ENCODE measurements at regions not wholly inside any gene's neighbourhood (a gene's known extent, or its start where the extent isn't known, plus 50 kb on each side); places are given as distances from the start of the nearest gene placed in this dataset.
"Not testable (repeated sequence)": the region's sequence is repeated elsewhere in the genome, so short reads cannot be mapped to it uniquely, and the experiment has no call there.

DNA sequence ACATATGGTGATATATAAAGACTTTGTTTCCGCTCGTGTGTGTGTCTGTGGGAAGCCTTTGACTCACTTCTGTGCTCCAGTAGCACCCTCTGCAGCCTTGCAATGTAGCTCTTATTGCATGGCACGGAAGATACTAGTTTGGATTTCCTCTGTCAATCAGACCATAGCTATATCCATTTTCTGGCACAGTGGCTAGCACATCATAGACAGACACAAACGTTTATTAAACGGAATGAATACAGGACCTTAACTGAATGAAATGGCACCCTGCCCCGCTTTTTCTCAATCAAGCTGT, 124.0 kb upstream of the PTPN20 start:
- H3K27me3 ChIP-seq (ENCODE audit: control insufficient read depth in 1 of 2, insufficient read depth in 2 of 2, low read length in 2 of 2): no peaks in the 10 kb centered on the region
- peak overlapping the region in 1 of 2 donors; percentile 81 for H3K4me3 ChIP-seq (ENCODE audit: low read depth in 1 of 2, low read length in 2 of 2)
- no peaks in the 10 kb centered on the region for H3K36me3 ChIP-seq (ENCODE audit: control insufficient read depth in 2 of 2, insufficient read depth in 2 of 2, low read length in 1 of 2)
- no peaks in the 10 kb centered on the region for H3K9me3 ChIP-seq (ENCODE audit: control insufficient read depth in 2 of 2, insufficient read depth in 1 of 2, low read depth in 1 of 2, low read length in 1 of 2)
- WGBS, 2 donors: 7% methylated on average over 6 of the region's 6 CpGs
- no peaks in the 10 kb centered on the region for H3K4me1 ChIP-seq (ENCODE audit: control insufficient read depth in 2 of 2, insufficient read depth in 2 of 2, low read length in 1 of 2)
- H3K27ac ChIP-seq (ENCODE audit: low read depth in 2 of 2, low read length in 1 of 2): peak overlapping the region in 1 of 2 donors; percentile 90

DNA sequence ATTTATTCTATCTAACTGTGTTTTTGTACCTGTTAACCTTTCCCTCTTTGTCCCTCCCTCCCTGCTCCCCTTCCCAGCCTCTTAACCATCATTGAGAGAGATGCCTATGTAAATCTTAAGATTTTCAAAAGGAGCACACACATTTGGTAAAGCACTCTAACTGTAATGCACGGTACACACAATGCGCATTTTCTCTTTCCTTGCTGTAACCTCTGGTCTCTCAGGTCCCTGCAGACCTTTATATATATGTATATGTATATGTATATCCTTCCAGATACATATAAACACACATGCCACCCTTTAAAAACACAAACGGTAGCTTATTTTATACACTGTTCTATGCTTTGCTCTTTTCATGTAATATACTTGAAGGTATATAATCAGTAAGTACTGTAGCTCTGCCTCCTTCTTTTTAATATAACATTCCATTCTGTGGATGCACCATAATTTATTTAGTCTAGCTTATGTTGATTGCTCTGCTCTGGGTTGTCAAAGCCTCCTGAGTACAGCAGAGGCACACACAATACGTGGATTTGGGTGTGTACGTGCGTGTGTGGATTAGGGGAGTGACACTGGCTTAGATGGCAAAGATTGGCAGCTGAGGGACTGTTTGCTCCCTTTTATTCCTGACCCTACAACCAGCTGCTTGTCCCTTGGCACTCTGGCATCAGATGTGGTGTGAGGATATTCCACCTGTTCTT, 118.4 kb upstream of the PTPN20 start:
- not testable (repeated sequence) for H3K4me1 ChIP-seq (ENCODE audit: control insufficient read depth in 2 of 2, insufficient read depth in 2 of 2, low read length in 1 of 2); H3K9me3 ChIP-seq (ENCODE audit: control insufficient read depth in 2 of 2, insufficient read depth in 1 of 2, low read depth in 1 of 2, low read length in 1 of 2); H3K27ac ChIP-seq (ENCODE audit: low read depth in 2 of 2, low read length in 1 of 2); H3K4me3 ChIP-seq (ENCODE audit: low read depth in 1 of 2, low read length in 2 of 2); H3K36me3 ChIP-seq (ENCODE audit: control insufficient read depth in 2 of 2, insufficient read depth in 2 of 2, low read length in 1 of 2); H3K27me3 ChIP-seq (ENCODE audit: control insufficient read depth in 1 of 2, insufficient read depth in 2 of 2, low read length in 2 of 2)
- 76 to 87% methylated on average over 3 of the region's 6 CpGs for WGBS, 2 donors

DNA sequence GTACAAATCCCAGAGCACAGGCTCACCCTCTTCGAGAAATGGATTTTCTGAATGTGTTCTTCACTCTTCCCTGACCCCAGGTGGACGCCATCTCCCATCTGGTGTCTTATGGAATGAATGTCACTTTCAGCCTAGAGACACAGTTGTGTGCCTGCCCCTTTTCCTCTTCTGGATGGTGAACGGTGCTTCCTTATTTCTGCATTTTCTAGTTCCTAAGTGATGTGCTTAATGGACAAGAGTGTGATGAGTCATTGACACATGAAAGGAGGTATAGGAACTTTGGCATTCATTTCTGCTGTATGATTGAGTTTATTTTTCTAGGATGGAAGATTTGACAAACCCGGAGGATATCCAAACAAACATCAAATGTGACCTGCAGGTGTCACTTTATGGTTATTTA, 114.9 kb upstream of the PTPN20 start:
- not testable (repeated sequence) for H3K27ac ChIP-seq (ENCODE audit: low read depth in 2 of 2, low read length in 1 of 2); H3K9me3 ChIP-seq (ENCODE audit: control insufficient read depth in 2 of 2, insufficient read depth in 1 of 2, low read depth in 1 of 2, low read length in 1 of 2); H3K27me3 ChIP-seq (ENCODE audit: control insufficient read depth in 1 of 2, insufficient read depth in 2 of 2, low read length in 2 of 2); H3K4me3 ChIP-seq (ENCODE audit: low read depth in 1 of 2, low read length in 2 of 2); H3K36me3 ChIP-seq (ENCODE audit: control insufficient read depth in 2 of 2, insufficient read depth in 2 of 2, low read length in 1 of 2); H3K4me1 ChIP-seq (ENCODE audit: control insufficient read depth in 2 of 2, insufficient read depth in 2 of 2, low read length in 1 of 2)
- 78 to 89% methylated on average over 4 of the region's 4 CpGs for WGBS, 2 donors

DNA sequence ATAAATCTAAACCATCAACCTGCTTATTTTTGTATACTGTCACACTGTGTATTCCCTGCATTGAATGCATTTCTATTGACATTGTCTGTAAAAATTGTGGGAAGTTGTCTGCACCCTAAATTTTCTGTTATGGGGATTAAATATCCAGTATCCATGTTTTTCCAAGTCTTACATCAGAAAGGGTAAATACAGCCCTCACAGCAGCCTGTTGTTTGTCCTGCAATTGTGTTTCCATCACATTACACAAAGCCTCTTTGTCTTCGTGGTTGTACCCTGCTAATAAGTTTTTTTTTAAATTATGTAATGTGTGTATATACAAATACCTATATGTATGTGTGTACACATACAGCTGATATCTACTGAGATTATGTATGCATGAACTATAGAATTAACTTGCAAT, 109.2 kb upstream of the PTPN20 start:
- not testable (repeated sequence) for H3K27me3 ChIP-seq (ENCODE audit: control insufficient read depth in 1 of 2, insufficient read depth in 2 of 2, low read length in 2 of 2); H3K4me1 ChIP-seq (ENCODE audit: control insufficient read depth in 2 of 2, insufficient read depth in 2 of 2, low read length in 1 of 2); H3K27ac ChIP-seq (ENCODE audit: low read depth in 2 of 2, low read length in 1 of 2); H3K4me3 ChIP-seq (ENCODE audit: low read depth in 1 of 2, low read length in 2 of 2); H3K36me3 ChIP-seq (ENCODE audit: control insufficient read depth in 2 of 2, insufficient read depth in 2 of 2, low read length in 1 of 2); H3K9me3 ChIP-seq (ENCODE audit: control insufficient read depth in 2 of 2, insufficient read depth in 1 of 2, low read depth in 1 of 2, low read length in 1 of 2)
- WGBS, 2 donors: 85 to 90% methylated on average over 1 of the region's 1 CpG

DNA sequence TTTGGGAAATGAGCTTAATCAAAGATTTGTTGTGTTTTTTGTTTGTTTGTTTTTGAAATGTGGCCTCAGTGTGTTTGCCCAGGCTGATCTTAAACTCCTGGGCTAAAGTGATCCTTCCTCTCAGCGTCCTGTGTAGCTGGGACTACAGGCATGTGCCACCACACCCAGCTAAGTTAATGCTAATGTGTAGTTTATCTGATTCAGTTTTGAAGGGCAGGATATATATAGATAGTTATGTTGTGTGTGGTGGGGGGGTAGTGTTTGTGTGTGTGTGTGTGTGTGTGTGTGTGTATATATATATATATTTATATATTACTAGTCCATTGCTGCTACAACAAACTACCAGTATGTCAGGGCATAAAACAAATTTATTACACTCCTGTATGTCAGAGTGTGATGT, 108.1 kb upstream of the PTPN20 start:
- H3K4me1 ChIP-seq (ENCODE audit: control insufficient read depth in 2 of 2, insufficient read depth in 2 of 2, low read length in 1 of 2); H3K9me3 ChIP-seq (ENCODE audit: control insufficient read depth in 2 of 2, insufficient read depth in 1 of 2, low read depth in 1 of 2, low read length in 1 of 2); H3K27ac ChIP-seq (ENCODE audit: low read depth in 2 of 2, low read length in 1 of 2); H3K4me3 ChIP-seq (ENCODE audit: low read depth in 1 of 2, low read length in 2 of 2); H3K36me3 ChIP-seq (ENCODE audit: control insufficient read depth in 2 of 2, insufficient read depth in 2 of 2, low read length in 1 of 2); H3K27me3 ChIP-seq (ENCODE audit: control insufficient read depth in 1 of 2, insufficient read depth in 2 of 2, low read length in 2 of 2): not testable (repeated sequence)
- 67 to 98% methylated on average over 1 of the region's 1 CpG for WGBS, 2 donors

DNA sequence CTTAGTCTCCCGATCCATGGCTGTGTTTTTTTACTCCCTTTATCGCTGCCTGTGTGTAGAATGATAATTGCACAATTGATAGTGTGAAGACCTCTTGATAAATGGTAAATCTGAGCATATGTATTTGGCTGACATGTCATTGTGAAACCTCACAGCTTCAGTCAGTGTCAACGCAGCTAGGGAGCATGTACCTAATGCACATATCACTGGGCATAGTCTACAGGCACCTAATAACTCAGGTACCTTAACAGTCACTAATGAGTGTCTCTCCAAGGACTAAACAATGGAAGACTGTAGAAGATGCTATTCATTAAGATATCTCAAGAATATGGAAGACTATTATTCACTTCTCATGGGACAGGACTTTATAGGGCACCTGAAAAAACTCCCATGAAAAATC, 101.0 kb upstream of the PTPN20 start:
- not testable (repeated sequence) for H3K36me3 ChIP-seq (ENCODE audit: control insufficient read depth in 2 of 2, insufficient read depth in 2 of 2, low read length in 1 of 2); H3K4me1 ChIP-seq (ENCODE audit: control insufficient read depth in 2 of 2, insufficient read depth in 2 of 2, low read length in 1 of 2); H3K27me3 ChIP-seq (ENCODE audit: control insufficient read depth in 1 of 2, insufficient read depth in 2 of 2, low read length in 2 of 2); H3K4me3 ChIP-seq (ENCODE audit: low read depth in 1 of 2, low read length in 2 of 2); H3K27ac ChIP-seq (ENCODE audit: low read depth in 2 of 2, low read length in 1 of 2); H3K9me3 ChIP-seq (ENCODE audit: control insufficient read depth in 2 of 2, insufficient read depth in 1 of 2, low read depth in 1 of 2, low read length in 1 of 2)
- 90 to 98% methylated on average over 3 of the region's 3 CpGs for WGBS, 2 donors

DNA sequence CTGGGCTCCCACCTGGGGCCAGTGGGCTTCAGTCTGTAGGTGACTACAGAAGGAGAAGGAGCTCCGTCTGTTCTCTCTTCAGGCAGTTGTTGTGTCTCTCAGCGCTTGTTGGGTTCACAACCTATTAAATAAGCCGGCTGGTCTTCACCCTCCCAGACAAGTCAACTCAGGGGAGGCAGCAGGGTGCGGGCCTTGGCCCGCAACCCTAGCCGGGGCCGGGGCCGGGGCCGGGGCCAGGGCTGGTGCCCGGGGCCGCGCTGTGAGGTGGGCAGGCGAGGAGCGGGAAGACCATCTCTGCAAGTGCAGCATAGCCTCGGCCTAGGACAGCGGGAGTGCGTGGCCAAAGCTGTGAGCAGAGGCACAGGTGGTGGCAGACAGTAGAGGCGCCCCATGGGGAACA, 95.1 kb upstream of the PTPN20 start:
- 93 to 95% methylated on average over 13 to 14 of the region's 18 CpGs for WGBS, 2 donors
- H3K4me3 ChIP-seq (ENCODE audit: low read depth in 1 of 2, low read length in 2 of 2); H3K36me3 ChIP-seq (ENCODE audit: control insufficient read depth in 2 of 2, insufficient read depth in 2 of 2, low read length in 1 of 2); H3K27me3 ChIP-seq (ENCODE audit: control insufficient read depth in 1 of 2, insufficient read depth in 2 of 2, low read length in 2 of 2); H3K4me1 ChIP-seq (ENCODE audit: control insufficient read depth in 2 of 2, insufficient read depth in 2 of 2, low read length in 1 of 2); H3K27ac ChIP-seq (ENCODE audit: low read depth in 2 of 2, low read length in 1 of 2); H3K9me3 ChIP-seq (ENCODE audit: control insufficient read depth in 2 of 2, insufficient read depth in 1 of 2, low read depth in 1 of 2, low read length in 1 of 2): not testable (repeated sequence)

DNA sequence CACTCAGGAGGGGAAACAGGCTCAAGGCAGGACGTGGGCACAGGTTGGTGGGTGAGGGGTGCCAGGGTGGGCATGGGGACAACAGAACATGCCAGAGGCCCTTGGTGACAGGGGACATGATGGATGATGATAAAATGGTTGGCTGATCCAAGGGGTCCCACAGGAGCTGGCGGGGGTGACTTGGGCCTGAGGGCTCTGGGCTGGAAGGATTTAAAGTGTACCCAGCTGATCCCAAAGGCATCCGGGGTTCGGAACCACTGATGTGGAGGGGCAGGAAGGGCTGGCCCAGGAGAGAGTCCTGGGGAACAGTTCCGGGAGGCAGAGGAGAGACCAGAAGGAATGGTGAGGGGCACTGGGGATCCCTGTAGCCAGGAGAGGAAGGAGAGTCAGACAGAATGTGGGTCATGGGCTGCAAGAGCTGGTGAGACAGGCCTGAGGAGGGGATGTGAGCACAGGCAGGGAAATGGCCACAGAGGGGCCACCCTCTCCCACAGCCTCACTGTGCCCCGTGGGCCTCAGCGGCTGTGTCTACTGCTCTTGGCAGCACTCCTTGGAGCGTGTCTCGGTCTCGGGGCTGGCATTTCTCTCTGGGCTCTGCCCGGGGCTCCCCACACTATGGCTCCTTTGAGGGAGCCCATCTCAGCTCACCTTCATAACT, 70.7 kb upstream of the PTPN20 start:
- H3K27me3 ChIP-seq (ENCODE audit: control insufficient read depth in 1 of 2, insufficient read depth in 2 of 2, low read length in 2 of 2); H3K4me3 ChIP-seq (ENCODE audit: low read depth in 1 of 2, low read length in 2 of 2); H3K36me3 ChIP-seq (ENCODE audit: control insufficient read depth in 2 of 2, insufficient read depth in 2 of 2, low read length in 1 of 2); H3K4me1 ChIP-seq (ENCODE audit: control insufficient read depth in 2 of 2, insufficient read depth in 2 of 2, low read length in 1 of 2); H3K9me3 ChIP-seq (ENCODE audit: control insufficient read depth in 2 of 2, insufficient read depth in 1 of 2, low read depth in 1 of 2, low read length in 1 of 2); H3K27ac ChIP-seq (ENCODE audit: low read depth in 2 of 2, low read length in 1 of 2): not testable (repeated sequence)
- WGBS, 2 donors: 87 to 91% methylated on average over 5 of the region's 11 CpGs

DNA sequence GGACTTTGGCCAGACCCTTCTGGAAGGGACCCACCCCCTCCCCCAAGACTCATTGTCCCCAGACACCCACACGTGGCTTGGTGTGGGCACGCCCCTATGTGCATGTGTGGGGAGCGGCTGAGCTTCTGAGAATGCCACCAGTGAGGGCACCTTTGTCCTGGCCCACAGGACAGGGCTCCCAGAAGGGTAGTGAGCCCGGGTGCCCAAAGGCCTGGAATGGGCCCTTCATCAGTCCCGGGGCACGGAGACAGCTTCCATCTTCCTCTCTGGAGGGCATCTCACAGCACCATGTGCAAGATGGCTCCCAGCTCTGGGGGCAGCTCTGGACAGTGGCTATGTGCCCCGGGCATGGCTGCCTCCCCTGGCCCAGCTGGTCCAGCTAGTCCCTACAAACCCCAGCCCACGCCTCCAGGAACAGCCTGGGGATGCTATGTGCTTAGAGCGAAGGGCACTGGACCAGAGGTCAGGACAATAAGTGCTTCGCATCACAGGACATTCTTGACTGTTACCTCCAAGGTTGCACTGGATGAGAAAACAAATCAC, 70.1 kb upstream of the PTPN20 start:
- H3K36me3 ChIP-seq (ENCODE audit: control insufficient read depth in 2 of 2, insufficient read depth in 2 of 2, low read length in 1 of 2); H3K4me3 ChIP-seq (ENCODE audit: low read depth in 1 of 2, low read length in 2 of 2); H3K27me3 ChIP-seq (ENCODE audit: control insufficient read depth in 1 of 2, insufficient read depth in 2 of 2, low read length in 2 of 2); H3K4me1 ChIP-seq (ENCODE audit: control insufficient read depth in 2 of 2, insufficient read depth in 2 of 2, low read length in 1 of 2); H3K9me3 ChIP-seq (ENCODE audit: control insufficient read depth in 2 of 2, insufficient read depth in 1 of 2, low read depth in 1 of 2, low read length in 1 of 2); H3K27ac ChIP-seq (ENCODE audit: low read depth in 2 of 2, low read length in 1 of 2): not testable (repeated sequence)
- 81 to 87% methylated on average over 7 to 10 of the region's 10 CpGs for WGBS, 2 donors

DNA sequence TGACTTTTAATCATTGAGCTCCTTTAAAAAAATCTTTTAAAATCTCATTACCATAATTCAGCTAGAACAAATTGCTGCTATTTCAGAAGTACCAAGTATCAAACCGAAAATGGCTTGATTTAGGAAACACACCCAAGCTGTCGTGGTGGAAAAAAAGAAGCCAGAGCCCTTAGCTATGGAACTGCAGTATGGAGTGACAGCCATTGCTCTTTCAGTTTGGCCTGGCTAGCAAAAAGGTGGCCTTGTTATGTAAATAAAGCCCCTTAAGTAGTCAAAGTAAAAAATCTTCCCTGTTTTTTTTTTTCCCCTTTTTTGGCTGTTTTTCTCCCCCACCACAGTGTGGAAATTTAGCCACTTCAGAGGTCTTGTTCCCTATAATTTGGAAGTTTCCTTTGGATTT, 66.0 kb upstream of the PTPN20 start:
- not testable (repeated sequence) for H3K36me3 ChIP-seq (ENCODE audit: control insufficient read depth in 2 of 2, insufficient read depth in 2 of 2, low read length in 1 of 2); H3K4me1 ChIP-seq (ENCODE audit: control insufficient read depth in 2 of 2, insufficient read depth in 2 of 2, low read length in 1 of 2); H3K27me3 ChIP-seq (ENCODE audit: control insufficient read depth in 1 of 2, insufficient read depth in 2 of 2, low read length in 2 of 2); H3K27ac ChIP-seq (ENCODE audit: low read depth in 2 of 2, low read length in 1 of 2); H3K4me3 ChIP-seq (ENCODE audit: low read depth in 1 of 2, low read length in 2 of 2); H3K9me3 ChIP-seq (ENCODE audit: control insufficient read depth in 2 of 2, insufficient read depth in 1 of 2, low read depth in 1 of 2, low read length in 1 of 2)
- WGBS, 2 donors: 61 to 64% methylated on average over 2 of the region's 2 CpGs
